Naive thymus-derived CD8-positive, alpha-beta T cell (primary cell): ENCODE measurements at regions not wholly inside any gene's neighbourhood (a gene's known extent, or its start where the extent isn't known, plus 50 kb on each side); places are given as distances from the start of the nearest gene placed in this dataset.

Source experiments
- ATAC-seq, 2 donors: fragments of 150-1000 bp; cut with Tn5 transposase in 1 of 2; sonication (Bioruptor Pico), chemical (Tn5 transposase) in 1 of 2; 1 replicate in 1 of 2; 2 replicates in 1 of 2; pipeline ENCODE4 v1.10.0; 2021; ENCODE audit warnings: mild to moderate bottlenecking in 2 of 2, moderate library complexity in 2 of 2
- POLR2A ChIA-PET: fragments of 350-600 bp; sonication (Branson Sonifier 250); formaldehyde crosslinking; loops from one replicate; lab custom pipeline; 2021; ENCODE audit warnings: antibody characterized with exemption; lab: Charles Lee
- DNase-seq, 10 donors: peaks; one replicate each; pipeline versions ENCODE4 v3.0.0 to v3.0.0-alpha.2; 2020 to 2022
- H3K27ac Mint-ChIP-seq, 10 donors: one replicate each; pipeline ENCODE4 v1.8.0; 2020 to 2022; ENCODE audit warnings: mild to moderate bottlenecking in 10 of 10, mixed read lengths in 10 of 10, moderate library complexity in 4 of 10, inconsistent platforms in 1 of 10
- H3K27me3 Mint-ChIP-seq, 5 donors: one replicate each; pipeline ENCODE4 v1.8.0; 2021 to 2022; ENCODE audit warnings: mixed read lengths in 5 of 5
- H3K36me3 Mint-ChIP-seq, 3 donors: one replicate each; pipeline ENCODE4 v1.8.0; 2020 to 2022; ENCODE audit warnings: mixed read lengths in 3 of 3, mild to moderate bottlenecking in 2 of 3, inconsistent platforms in 1 of 3
- H3K4me1 Mint-ChIP-seq, 4 donors: one replicate each; pipeline ENCODE4 v1.8.0; 2021 to 2022; ENCODE audit warnings: mixed read lengths in 4 of 4
- H3K4me3 Mint-ChIP-seq, 10 donors: one replicate each; pipeline ENCODE4 v1.8.0; 2020 to 2022; ENCODE audit warnings: mild to moderate bottlenecking in 10 of 10, mixed read lengths in 10 of 10, moderate library complexity in 6 of 10, inconsistent platforms in 1 of 10
- H3K9me3 Mint-ChIP-seq, 9 donors: one replicate each; pipeline ENCODE4 v1.8.0; 2020 to 2022; ENCODE audit warnings: mixed read lengths in 9 of 9, mild to moderate bottlenecking in 3 of 9, inconsistent platforms in 1 of 9, moderate library complexity in 1 of 9

DNA sequence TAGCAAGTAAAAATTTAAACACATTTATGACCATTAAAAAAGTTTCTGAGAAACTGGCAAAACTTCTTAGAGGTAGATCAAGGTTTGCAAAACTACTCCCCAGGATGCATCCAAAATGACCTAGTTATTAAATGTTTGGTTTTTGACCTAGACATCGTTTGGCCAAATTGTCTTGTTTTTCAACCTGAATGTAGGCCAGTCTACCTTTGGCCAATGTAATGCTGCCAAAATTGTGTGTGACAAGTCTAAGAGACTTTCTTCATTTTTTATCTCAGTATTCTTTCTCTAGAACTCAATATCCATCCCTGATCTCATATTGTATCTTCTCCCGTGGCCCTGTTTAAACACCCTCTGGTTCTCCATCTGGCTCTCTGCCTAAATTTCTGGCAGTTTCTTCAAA lies 202.0 kb downstream of the CXCL12 start:
- peaks cover 2 to 32% (median 7%) of the 10 kb centered on the region in 5 donors for H3K27me3 Mint-ChIP-seq
- POLR2A ChIA-PET: no interaction called here
- ATAC-seq (no peak), DNase-seq (no peak)
- H3K27ac Mint-ChIP-seq: no peak overlapping the region
- no peaks in the 10 kb centered on the region for H3K36me3 Mint-ChIP-seq
- H3K4me1 Mint-ChIP-seq: peaks cover 0 to 2% (median 0%) of the 10 kb centered on the region in 4 donors
- peaks cover 0 to 4% (median 0%) of the 10 kb centered on the region in 9 donors for H3K9me3 Mint-ChIP-seq
- H3K4me3 Mint-ChIP-seq: no peak overlapping the region

GRCh38 chr10:44180321-44181168 lies 204.4 kb downstream of the CXCL12 start:
- Mint-ChIP-seq H3K36me3 (no peaks in the 10 kb centered on the region), H3K9me3 (no peaks in the 10 kb centered on the region), H3K4me3 (no peak overlapping the region), H3K27me3 (peaks cover 0 to 15% (median 5%) of the 10 kb centered on the region in 5 donors), H3K27ac (no peak overlapping the region), H3K4me1 (peaks cover 0 to 2% (median 0%) of the 10 kb centered on the region in 4 donors)
- DNase-seq (no peak), ATAC-seq (no peak)
- POLR2A ChIA-PET: no interaction called here

- no peak for DNase-seq
- Mint-ChIP-seq H3K9me3 (no peaks in the 10 kb centered on the region), H3K36me3 (no peaks in the 10 kb centered on the region), H3K27ac (no peak overlapping the region), H3K27me3 (peaks cover 0 to 2% (median 0%) of the 10 kb centered on the region in 5 donors), H3K4me3 (no peak overlapping the region), H3K4me1 (no peaks in the 10 kb centered on the region)
- POLR2A ChIA-PET: no interaction called here
- no peak for ATAC-seq
These were observed 206.0 kb downstream of the CXCL12 start for GRCh38 chr10:44178856-44179255.

GRCh38 chr10:44178281-44178680 lies 206.6 kb downstream of the CXCL12 start:
- H3K4me1 Mint-ChIP-seq: no peaks in the 10 kb centered on the region
- H3K27me3 Mint-ChIP-seq: peaks cover 0 to 2% (median 0%) of the 10 kb centered on the region in 5 donors
- no peak overlapping the region for H3K4me3 Mint-ChIP-seq
- POLR2A ChIA-PET: no interaction called here
- ATAC-seq: no peak
- no peak overlapping the region for H3K27ac Mint-ChIP-seq
- no peaks in the 10 kb centered on the region for H3K36me3 Mint-ChIP-seq
- DNase-seq: no peak
- no peaks in the 10 kb centered on the region for H3K9me3 Mint-ChIP-seq

DNA sequence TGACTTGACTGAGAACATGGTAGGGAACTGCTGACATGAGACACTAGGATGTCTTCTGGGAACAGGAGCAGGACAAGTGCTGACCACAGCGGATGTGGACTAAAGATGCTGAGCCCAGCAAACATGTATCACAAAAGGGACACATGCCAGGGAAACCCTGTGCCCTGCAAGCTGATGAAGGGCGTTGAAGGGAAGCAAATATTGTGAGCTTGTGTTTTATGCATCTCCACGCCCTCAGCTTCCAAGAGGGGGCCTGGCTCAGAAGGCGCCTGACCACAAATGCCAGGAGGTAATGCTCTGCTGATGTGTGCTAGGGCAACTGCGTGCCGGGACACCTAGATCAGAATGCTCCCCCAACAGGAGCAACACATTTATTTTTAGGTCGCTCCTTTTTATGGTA lies 207.3 kb downstream of the CXCL12 start:
- POLR2A ChIA-PET: no interaction called here
- H3K4me3 Mint-ChIP-seq: no peak overlapping the region
- H3K9me3 Mint-ChIP-seq: no peaks in the 10 kb centered on the region
- no peak for DNase-seq
- no peaks in the 10 kb centered on the region for H3K4me1 Mint-ChIP-seq
- H3K27me3 Mint-ChIP-seq: peaks cover 0 to 2% (median 0%) of the 10 kb centered on the region in 5 donors
- H3K36me3 Mint-ChIP-seq: no peaks in the 10 kb centered on the region
- H3K27ac Mint-ChIP-seq: no peak overlapping the region
- ATAC-seq: no peak

GRCh38 chr10:44176311-44176710 lies 208.6 kb downstream of the CXCL12 start:
- no peak overlapping the region for H3K4me3 Mint-ChIP-seq
- no peak for DNase-seq
- no peaks in the 10 kb centered on the region for H3K9me3 Mint-ChIP-seq
- ATAC-seq: no peak
- H3K27ac Mint-ChIP-seq: no peak overlapping the region
- peaks cover 0 to 5% (median 0%) of the 10 kb centered on the region in 5 donors for H3K27me3 Mint-ChIP-seq
- H3K4me1 Mint-ChIP-seq: no peaks in the 10 kb centered on the region
- POLR2A ChIA-PET: no interaction called here
- no peaks in the 10 kb centered on the region for H3K36me3 Mint-ChIP-seq

DNA sequence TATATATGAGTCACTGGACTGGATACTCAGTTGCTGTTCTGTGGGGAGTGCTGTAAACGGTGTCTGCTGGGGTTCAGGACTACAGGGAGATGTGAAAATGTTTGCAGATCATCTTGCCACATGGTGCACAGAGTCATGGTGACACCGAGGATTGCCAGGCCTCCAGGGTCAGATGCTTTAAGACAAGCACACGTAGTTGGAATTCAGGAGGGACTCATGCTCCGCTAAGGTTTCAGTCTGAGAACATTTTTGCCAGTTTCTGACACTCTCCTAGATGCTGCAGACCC lies 211.3 kb downstream of the CXCL12 start:
- Mint-ChIP-seq H3K9me3 (no peaks in the 10 kb centered on the region), H3K27ac (no peak overlapping the region), H3K36me3 (no peaks in the 10 kb centered on the region), H3K4me3 (no peak overlapping the region), H3K27me3 (peaks cover 0 to 23% (median 3%) of the 10 kb centered on the region in 5 donors), H3K4me1 (no peaks in the 10 kb centered on the region)
- DNase-seq (no peak), ATAC-seq (no peak)
- POLR2A ChIA-PET: no interaction called here

DNA sequence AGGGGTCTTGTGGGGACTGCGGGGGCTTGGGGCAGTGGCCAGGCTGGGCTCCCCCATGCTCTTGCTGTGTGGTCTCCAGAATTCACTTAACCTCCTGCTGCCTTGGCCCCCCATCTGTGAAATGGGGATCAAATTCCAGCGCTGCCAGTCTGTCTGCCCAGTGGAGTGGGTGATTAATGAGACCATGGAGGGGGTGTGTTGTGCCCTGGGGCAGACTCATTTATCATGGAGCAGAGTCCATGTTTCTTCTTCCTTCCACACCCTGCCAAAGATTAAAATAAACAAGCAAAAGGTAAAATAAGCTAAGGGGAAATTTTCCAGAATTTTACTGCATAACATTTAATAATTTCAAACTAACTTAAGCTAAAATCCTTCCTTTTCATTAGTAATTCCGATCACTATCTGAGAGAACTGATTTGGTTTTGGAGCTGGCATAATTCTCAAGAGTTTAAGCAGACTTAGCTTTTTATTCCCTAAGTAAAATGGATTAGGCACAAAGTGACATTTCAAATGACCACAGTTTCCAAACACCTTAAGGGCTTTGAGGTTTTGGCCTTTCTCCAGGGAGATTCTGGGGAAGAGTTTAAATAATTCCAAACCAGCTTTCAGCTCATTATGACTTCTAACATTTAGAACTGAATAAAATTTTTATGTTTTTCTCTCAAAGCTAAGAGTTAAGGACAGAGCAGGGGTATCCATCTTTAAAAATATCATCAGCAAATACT lies 211.9 kb downstream of the CXCL12 start:
- Mint-ChIP-seq H3K4me1 (no peaks in the 10 kb centered on the region), H3K9me3 (no peaks in the 10 kb centered on the region), H3K36me3 (no peaks in the 10 kb centered on the region), H3K27ac (no peak overlapping the region), H3K27me3 (peaks cover 0 to 27% (median 3%) of the 10 kb centered on the region in 5 donors), H3K4me3 (no peak overlapping the region)
- DNase-seq (no peak), ATAC-seq (no peak)
- POLR2A ChIA-PET: no interaction called here

DNA sequence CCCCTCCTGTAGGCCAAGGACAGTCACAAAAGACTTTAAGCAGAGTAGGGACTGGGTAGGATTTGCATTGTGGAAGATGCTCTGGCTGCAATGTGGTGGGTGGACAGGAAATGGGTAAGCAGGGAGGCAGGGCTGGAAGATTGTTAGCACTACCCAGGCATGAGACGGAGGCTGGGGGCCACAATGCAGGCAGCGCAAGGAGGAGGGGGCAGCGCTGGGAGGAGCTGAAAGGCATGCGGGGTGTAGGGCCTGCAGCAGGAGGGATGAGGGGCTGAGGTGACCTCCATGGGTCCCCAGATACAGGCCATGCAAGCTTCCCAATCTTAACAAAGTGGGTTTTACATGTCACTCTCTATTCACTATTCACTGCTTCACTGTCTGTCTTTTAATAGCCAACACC lies 213.1 kb downstream of the CXCL12 start:
- Mint-ChIP-seq H3K9me3 (no peaks in the 10 kb centered on the region), H3K4me1 (no peaks in the 10 kb centered on the region), H3K27me3 (peaks cover 0 to 27% (median 3%) of the 10 kb centered on the region in 5 donors), H3K4me3 (no peak overlapping the region), H3K27ac (no peak overlapping the region), H3K36me3 (no peaks in the 10 kb centered on the region)
- DNase-seq: no peak
- no peak for ATAC-seq
- POLR2A ChIA-PET: no interaction called here

DNA sequence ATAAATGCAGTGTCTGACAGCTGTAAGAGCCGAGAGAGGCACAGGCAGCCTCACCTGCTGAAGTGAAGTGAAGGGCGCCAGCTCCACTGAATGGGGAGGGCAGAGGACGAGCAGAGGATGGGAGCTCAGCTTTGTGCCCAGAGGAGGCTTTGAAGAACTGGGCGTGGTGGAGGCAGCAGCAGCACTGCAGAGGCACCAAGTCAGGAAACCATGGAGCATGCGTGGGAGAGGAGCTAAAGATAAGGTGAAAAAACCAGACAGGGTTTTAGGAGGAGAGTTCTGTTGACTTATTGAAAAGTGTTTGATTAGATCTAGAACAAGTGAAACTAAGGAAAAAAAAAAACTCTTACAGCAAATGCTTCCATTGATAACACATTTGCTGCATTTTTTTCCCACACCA lies 216.4 kb downstream of the CXCL12 start:
- Mint-ChIP-seq H3K36me3 (no peaks in the 10 kb centered on the region), H3K9me3 (no peaks in the 10 kb centered on the region), H3K27me3 (peaks cover 0 to 37% (median 4%) of the 10 kb centered on the region in 5 donors), H3K4me1 (no peaks in the 10 kb centered on the region), H3K27ac (no peak overlapping the region), H3K4me3 (no peak overlapping the region)
- no peak for DNase-seq
- POLR2A ChIA-PET: no interaction called here
- no peak for ATAC-seq

DNA sequence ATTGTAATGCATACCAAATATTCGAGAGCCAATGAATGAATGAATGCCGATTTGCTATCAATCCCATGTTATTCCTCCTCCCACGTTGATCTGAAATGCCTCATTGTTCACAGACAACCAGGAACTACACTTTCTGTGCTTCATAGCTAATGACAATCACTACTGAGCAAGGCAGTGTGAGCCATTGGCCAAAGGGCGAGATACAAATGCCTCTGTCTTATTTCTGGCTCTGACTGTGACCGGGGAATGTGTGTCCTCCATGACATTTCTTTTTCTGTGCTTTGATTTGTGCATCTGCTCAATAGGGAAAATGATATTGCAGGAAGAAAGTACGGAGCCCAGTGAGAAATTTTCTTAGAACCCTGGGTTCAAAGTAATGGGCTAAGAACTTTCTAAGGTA lies 217.1 kb downstream of the CXCL12 start:
- H3K36me3 Mint-ChIP-seq: no peaks in the 10 kb centered on the region
- H3K27ac Mint-ChIP-seq: no peak overlapping the region
- peaks cover 0 to 37% (median 4%) of the 10 kb centered on the region in 5 donors for H3K27me3 Mint-ChIP-seq
- no peaks in the 10 kb centered on the region for H3K4me1 Mint-ChIP-seq
- H3K4me3 Mint-ChIP-seq: no peak overlapping the region
- POLR2A ChIA-PET: no interaction called here
- no peak for DNase-seq
- H3K9me3 Mint-ChIP-seq: no peaks in the 10 kb centered on the region
- no peak for ATAC-seq

DNA sequence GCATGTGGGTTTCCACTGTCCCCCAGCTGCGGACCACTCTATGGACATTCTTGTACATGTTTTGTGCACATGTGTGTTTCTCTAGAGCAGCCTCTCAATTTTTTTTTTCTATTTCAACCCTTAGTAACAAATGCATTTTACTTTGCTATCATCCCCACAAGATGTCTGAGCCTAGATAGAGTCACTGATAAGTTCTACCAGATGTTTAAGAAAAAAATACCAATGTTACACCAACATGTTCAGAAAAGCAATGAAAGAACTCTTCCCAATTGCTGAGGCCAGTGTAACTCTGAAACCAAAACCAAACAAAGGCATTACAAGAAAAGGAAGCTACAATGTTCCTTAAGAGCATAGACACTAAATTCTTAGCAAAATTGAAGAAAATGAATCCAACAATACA lies 218.5 kb downstream of the CXCL12 start:
- Mint-ChIP-seq H3K4me1 (no peaks in the 10 kb centered on the region), H3K27me3 (peaks cover 0 to 33% (median 4%) of the 10 kb centered on the region in 5 donors), H3K36me3 (no peaks in the 10 kb centered on the region), H3K27ac (no peak overlapping the region), H3K9me3 (no peaks in the 10 kb centered on the region), H3K4me3 (no peak overlapping the region)
- DNase-seq (no peak), ATAC-seq (no peak)
- POLR2A ChIA-PET: no interaction called here

DNA sequence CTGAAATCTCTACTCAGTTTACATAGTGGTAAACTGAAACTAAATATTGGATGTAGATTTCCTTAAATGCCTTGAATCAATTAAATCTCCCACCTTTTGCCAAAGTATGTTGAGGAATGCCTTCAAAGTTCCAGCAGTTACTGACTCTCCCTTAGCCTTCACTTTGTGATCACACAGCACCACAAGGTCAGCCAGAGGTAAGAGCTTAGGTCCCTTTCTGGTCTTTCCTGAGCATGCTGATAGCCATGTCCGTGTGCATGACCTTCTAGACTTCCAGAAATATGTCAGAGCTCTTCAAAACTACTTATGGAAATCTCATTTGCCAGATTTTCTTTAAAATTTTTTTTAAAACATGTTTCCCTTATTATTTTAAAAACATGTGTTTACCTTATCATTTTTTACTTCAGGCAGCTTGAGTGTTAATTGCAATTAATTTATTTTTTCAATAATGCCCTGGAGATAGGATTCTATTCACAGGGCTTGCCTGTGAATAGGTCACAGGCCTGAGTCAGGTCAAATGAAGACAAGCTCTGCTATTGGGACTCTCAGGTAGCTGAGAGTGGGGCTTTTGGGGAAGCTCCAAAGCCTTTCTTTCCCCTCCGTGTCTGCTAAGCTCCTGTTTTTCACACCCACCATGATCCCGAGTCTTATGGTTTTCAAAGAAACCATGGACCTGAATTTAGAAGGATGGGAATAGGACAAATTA lies 220.5 kb downstream of the CXCL12 start:
- POLR2A ChIA-PET: no interaction called here
- Mint-ChIP-seq H3K4me3 (no peak overlapping the region), H3K36me3 (no peaks in the 10 kb centered on the region), H3K9me3 (no peaks in the 10 kb centered on the region), H3K27ac (no peak overlapping the region), H3K27me3 (peaks cover 0 to 17% (median 4%) of the 10 kb centered on the region in 5 donors), H3K4me1 (no peaks in the 10 kb centered on the region)
- DNase-seq (no peak), ATAC-seq (no peak)
